ENCODE measurements at regions not wholly inside any gene's neighbourhood (a gene's known extent, or its start where the extent isn't known, plus 50 kb on each side); places are given as distances from the start of the nearest gene placed in this dataset.

DNA sequence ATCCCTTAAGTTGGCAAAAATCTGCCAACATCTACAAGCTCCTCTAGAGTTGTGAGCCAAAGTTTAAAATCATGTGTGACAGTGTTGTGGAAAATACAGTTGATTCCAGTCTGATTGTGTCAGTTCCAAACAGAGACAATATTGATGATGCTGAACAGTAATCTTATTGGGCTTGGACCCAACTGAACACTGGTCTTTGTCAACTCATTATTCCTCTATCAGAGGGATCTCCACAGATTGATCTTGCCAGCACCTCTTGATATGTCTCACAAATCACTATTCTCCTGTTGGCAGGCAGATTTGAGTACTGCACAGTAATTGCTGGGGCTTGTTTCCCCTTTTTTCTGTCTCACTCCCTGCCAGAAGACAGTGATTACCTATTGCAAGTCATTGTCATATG lies 326.6 kb upstream of the DPH6 start:
- no peak overlapping the region for H3K18ac ChIP-seq (ENCODE audit: low read depth, low read length)
- dilution Hi-C loops (cut with HindIII; ENCODE audit: low sequenced_read_pairs, unreplicated experiment) (no loop called here), intact Hi-C loops (cut with micrococcal nuclease) (no loop called here), in situ Hi-C loops (cut with MboI; ENCODE audit: low sequenced_read_pairs) (no loop called here)
- H4K91ac ChIP-seq (ENCODE audit: insufficient read depth, low read depth, low read length), result no peak overlapping the region
- H2BK20ac ChIP-seq (ENCODE audit: low read depth, low read length), result no peak overlapping the region
- BruUV-seq (replicated peaks), result no TSS peak
- H3K23ac ChIP-seq (ENCODE audit: low read depth, low read length), result no peak overlapping the region
- TF ChIP-seq POLR2A (IDR thresholded peaks at IDR 0.05; ENCODE audit: low read depth, low read length) (no peak), RAD21 (IDR thresholded peaks at IDR 0.05; ENCODE audit: low read length) (no peak), MXI1 (IDR thresholded peaks at IDR 0.05; ENCODE audit: borderline replicate concordance, low read depth, low read length) (no peak), SMC3 (IDR thresholded peaks at IDR 0.05; ENCODE audit: low read depth, low read length) (no peak), NFE2L2 (IDR thresholded peaks at IDR 0.05; ENCODE audit: low read depth, low read length) (no peak), BHLHE40 (IDR thresholded peaks at IDR 0.05; ENCODE audit: low read depth, low read length) (no peak), RFX5 (IDR thresholded peaks at IDR 0.05; ENCODE audit: low read depth, low read length) (no peak), RCOR1 (IDR thresholded peaks at IDR 0.05; ENCODE audit: insufficient replicate concordance, low read length) (no peak), MAZ (IDR thresholded peaks at IDR 0.05; ENCODE audit: borderline replicate concordance, low read depth, low read length) (no peak), FOS (IDR thresholded peaks at IDR 0.05; ENCODE audit: low read depth, low read length) (no peak), CEBPB (IDR thresholded peaks at IDR 0.05; ENCODE audit: low read depth, low read length) (no peak), CHD1 (IDR thresholded peaks at IDR 0.05; ENCODE audit: low read depth, low read length) (no peak), USF2 (IDR thresholded peaks at IDR 0.05; ENCODE audit: low read depth, low read length) (no peak), MAFK (IDR thresholded peaks at IDR 0.05; ENCODE audit: low read depth, low read length) (no peak), CTCF (conservative IDR thresholded peaks at IDR 0.05; ENCODE audit: low read depth, low read length) (no peak)
- TF ChIP-seq, protein P1, sequence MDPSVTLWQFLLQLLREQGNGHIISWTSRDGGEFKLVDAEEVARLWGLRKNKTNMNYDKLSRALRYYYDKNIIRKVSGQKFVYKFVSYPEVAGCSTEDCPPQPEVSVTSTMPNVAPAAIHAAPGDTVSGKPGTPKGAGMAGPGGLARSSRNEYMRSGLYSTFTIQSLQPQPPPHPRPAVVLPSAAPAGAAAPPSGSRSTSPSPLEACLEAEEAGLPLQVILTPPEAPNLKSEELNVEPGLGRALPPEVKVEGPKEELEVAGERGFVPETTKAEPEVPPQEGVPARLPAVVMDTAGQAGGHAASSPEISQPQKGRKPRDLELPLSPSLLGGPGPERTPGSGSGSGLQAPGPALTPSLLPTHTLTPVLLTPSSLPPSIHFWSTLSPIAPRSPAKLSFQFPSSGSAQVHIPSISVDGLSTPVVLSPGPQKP (IDR thresholded peaks at IDR 0.05; ENCODE audit: borderline replicate concordance, low read depth, low read length), result no peak
- CTCF ChIA-PET, result no interaction called here
- no peak overlapping the region for H3K56ac ChIP-seq (ENCODE audit: extremely low read depth, insufficient read depth, low read length)
- H3K27me3 ChIP-seq (ENCODE audit: control insufficient read depth, insufficient read depth, low read length), result no peaks in the 10 kb centered on the region
- H3K4ac ChIP-seq (ENCODE audit: low read depth, low read length), result no peak overlapping the region
- peaks cover 4% of the 10 kb centered on the region for H3K4me1 ChIP-seq (ENCODE audit: control insufficient read depth, insufficient read depth, low read length)
- H4K5ac ChIP-seq (ENCODE audit: low read depth, low read length), result no peak overlapping the region
- H2AK5ac ChIP-seq (ENCODE audit: low read depth, low read length), result no peak overlapping the region
- no peak overlapping the region for H4K8ac ChIP-seq (ENCODE audit: low read depth in 2 of 2, low read length in 2 of 2)
- H3K79me1 ChIP-seq (ENCODE audit: low read depth in 1 of 2, low read length in 2 of 2), result no peaks in the 10 kb centered on the region
- no peaks in the 10 kb centered on the region for H4K20me1 ChIP-seq (ENCODE audit: insufficient read depth, low read length)
- H2AFZ ChIP-seq (replicated peaks; ENCODE audit: low read length, poor library complexity), result no peak overlapping the region
- H2BK15ac ChIP-seq (ENCODE audit: low read depth, low read length), result no peak overlapping the region
- no peak overlapping the region for H3K9ac ChIP-seq (ENCODE audit: low read depth, low read length)
- no peak overlapping the region for H3K14ac ChIP-seq (replicated peaks; ENCODE audit: low read depth, low read length)
- no peak overlapping the region for H2BK120ac ChIP-seq (ENCODE audit: low read depth, low read length)
- no peak overlapping the region for H3K4me2 ChIP-seq (ENCODE audit: low read depth, low read length)
- H3K36me3 ChIP-seq (ENCODE audit: control insufficient read depth, insufficient read depth, low read length), result no peaks in the 10 kb centered on the region
- H3K9me3 ChIP-seq (ENCODE audit: control insufficient read depth, insufficient read depth, low read length), result no peaks in the 10 kb centered on the region
- no peak for DNase-seq
- no peak overlapping the region for H3K27ac ChIP-seq (ENCODE audit: insufficient read depth, low read length)
- H2AK9ac ChIP-seq (replicated peaks; ENCODE audit: low read depth, low read length, poor library complexity), result no peak overlapping the region
- no peaks in the 10 kb centered on the region for H3K9me1 ChIP-seq (ENCODE audit: insufficient read depth, low read length)
- H2BK5ac ChIP-seq (ENCODE audit: low read depth, low read length, poor library complexity, severe bottlenecking), result no peak overlapping the region
- ATAC-seq (ENCODE audit: low read depth), result no peak
- POLR2A ChIA-PET (ENCODE audit: unreplicated experiment), result no interaction called here
- no peak overlapping the region for H3K4me3 ChIP-seq (ENCODE audit: insufficient read depth, low read depth, low read length)

All from IMR-90 (cell line).